CD4-positive, alpha-beta T cell treated with Interferon gamma for 1 hour (primary cell): ENCODE measurements at regions not wholly inside any gene's neighbourhood (a gene's known extent, or its start where the extent isn't known, plus 50 kb on each side); places are given as distances from the start of the nearest gene placed in this dataset.

Source experiments
- DNase-seq: peaks from one replicate; pipeline ENCODE4 v3.0.0-alpha.2; 2020

DNA sequence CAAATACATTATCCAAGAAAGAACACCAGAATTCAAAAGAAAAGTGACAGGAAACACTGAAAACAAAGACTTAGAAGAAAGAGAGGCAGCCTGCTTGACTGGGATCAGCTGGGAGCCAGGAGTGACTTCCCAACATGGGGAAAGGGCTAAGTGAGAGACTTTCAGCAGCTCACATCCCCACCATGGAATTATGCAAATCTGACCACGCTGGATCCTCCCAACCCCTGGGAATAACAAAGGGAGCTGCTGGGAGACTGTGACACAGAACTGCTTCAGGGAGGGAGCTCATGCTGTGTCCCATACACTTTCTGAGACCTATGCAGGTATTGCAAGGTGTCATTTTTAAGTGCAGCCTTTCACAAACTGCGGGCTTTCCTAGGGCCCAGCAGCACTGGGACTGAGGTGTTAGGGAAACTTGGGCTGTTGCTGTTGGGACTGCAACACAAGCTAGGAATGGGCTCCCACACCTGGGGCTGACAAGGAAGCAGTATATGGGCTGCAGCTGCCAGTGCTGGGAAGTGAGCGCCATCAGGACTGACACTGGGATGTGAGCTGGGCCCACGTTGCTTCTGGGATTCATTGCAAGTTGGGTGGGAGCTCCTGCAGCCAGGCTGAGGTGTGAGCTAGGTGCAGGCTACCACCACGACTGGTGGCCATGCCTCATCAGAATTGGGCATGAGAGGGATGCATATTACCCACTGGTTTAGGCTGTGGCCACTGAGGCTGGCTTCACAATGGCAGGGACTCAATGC, 139.1 kb downstream of the KDR start:
- no peak for DNase-seq

DNA sequence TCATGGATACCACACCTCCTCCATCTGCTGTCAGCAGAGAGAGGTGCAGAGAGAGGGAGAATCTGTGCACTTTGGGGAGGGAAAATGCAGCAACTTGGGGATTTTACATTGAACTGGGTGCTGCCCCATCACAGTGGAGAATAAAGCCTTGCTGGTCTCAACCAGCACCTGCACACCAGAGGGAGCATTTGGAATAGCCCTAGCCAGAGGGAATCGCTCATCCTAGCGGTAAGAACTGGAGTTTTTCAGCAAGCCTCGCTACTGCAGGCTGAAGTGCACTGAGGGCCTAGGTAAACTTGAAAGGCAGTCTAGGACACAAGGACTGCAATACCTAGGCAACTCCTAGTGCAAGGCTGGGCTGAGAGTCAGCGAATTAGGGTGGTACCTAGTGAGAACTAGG, 148.7 kb downstream of the KDR start:
- no peak for DNase-seq

DNA sequence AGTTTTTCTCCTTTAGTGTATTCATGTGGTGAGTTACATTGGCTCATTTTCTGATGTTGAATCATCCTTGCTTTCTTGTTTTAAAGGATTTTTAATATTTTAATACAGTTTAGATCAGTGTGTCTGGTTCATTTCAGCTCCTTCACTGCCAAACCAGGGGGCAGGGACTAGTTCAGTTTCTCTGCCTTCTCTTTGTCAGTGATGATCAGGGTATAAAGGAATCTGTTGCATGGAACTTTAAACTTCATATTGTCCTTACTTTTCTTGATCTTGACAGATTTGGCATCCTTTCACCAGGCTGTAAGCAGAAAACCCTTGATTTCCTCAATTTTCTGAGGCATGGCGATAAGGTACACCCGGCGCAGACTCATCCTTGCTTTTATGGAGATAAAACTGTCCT, 149.4 kb downstream of the KDR start:
- no peak for DNase-seq

GRCh38 chr4:54973784-54974183, 151.6 kb downstream of the KDR start:
- no peak for DNase-seq

- DNase-seq: no peak
Observed at GRCh38 chr4:54971474-54971950, 153.9 kb downstream of the KDR start.

DNA sequence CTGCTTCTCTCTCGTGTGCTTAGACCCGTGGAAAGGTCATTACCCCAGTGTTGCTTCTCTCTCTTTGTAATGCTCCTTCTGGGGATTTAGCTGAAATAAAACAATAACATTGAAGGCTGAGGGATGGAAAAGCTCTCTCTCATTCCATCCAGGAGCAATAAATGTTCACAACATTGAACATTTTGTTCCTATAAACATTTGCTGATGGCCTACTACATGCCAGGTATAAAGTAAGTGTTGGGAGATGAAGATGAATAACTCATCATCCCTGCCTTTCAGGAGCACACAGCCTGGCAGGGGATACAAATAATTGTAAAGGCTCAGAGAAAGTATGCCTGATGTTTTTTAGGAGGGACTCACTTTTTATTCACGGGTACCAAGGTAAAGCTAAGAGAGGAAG, 158.1 kb downstream of the KDR start:
- DNase-seq: no peak

GRCh38 chr4:54961357-54961975, 163.9 kb downstream of the KDR start:
- DNase-seq: no peak

DNA sequence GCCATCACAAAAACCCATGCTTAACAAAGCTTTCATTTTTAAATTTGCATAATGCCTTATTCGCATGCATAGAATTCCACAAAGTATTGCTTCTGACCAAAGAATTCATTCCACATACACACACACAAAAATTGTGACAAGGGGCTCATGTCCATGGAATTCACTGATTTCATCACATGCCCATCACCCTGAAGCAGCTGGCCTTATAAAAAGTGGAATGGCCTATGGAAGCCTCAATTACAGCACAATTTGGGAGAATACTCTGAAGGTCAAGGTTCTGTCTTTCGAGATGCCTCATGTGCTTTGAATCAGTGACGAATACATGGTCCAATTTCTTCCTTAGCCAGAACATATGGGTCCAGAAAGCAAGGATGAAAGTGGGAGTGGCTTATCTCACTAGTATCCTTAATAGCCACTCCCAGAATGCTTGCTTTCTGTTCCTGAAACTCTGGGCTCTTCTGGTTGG, 165.7 kb downstream of the KDR start:
- DNase-seq: no peak

DNA sequence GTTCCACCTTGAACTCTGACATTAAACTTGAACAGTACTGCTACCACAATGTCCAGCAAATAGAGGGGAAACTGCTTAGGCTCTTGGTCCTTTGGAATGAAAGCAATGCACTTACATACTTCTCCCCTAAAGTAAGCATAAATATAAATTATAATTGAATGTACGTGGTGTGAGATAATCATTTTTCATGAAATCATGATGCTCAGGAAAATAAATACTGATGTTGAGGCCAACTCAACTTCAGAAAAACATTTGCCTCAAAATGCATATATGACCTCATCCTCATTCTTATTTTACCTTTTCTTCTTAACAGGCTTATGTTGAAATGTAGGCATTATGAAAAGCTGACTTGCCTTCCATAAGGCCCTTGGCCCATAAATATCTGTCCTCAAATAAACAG, 166.3 kb downstream of the KDR start:
- no peak for DNase-seq

DNA sequence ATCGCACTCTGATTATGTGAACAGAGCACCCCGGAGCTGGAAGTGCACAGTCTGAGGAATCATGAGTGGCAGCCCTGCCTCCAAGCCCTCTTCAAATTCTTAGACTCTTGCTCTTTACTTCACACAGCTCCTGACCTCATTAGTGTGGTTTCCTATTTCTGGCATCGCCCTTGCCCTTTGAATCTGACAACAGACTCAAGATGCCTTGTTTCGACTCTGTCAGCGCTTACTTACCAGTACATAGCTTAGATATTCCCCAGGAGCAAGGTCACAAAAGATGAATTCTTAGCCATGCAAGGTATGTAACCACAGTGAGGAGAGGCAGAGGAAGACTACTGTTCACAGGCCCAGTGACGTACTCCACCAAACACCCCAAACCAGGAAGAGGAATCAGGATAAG, 167.2 kb downstream of the KDR start:
- no peak for DNase-seq

- DNase-seq: no peak
Observed at GRCh38 chr4:54954656-54955388, 170.6 kb downstream of the KDR start.

GRCh38 chr4:54946741-54947140, 178.7 kb downstream of the KDR start:
- no peak for DNase-seq

- DNase-seq: no peak
Observed at GRCh38 chr4:54945838-54946237, 179.6 kb downstream of the KDR start.

DNA sequence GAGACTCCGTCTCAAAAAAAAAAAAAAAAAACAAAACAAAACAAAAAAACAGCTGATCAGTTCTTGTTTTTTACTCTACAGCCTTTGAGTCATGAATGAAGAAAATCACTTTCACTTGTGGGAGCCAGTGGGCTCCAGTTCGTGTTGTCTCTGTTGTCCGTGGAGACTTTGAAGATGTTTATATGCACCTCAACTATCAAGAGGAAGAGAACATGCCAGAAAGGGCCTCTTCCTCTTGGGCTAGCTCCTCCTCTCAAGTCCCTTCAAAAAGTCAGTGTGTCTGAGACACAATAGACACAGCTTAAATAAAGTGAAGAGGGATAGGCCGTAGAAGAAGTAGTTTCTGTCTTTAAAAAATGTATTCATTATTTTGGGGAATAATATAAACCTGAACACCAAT, 182.7 kb downstream of the KDR start:
- peak; percentile 67 for DNase-seq

- DNase-seq: peak; percentile 26
Observed at GRCh38 chr4:54941994-54942552, 183.3 kb downstream of the KDR start.

- no peak for DNase-seq
Observed at GRCh38 chr4:54940996-54941865, 184.2 kb downstream of the KDR start.

GRCh38 chr4:54937501-54937900, 187.9 kb downstream of the KDR start:
- no peak for DNase-seq

GRCh38 chr4:54933579-54933978, 191.8 kb downstream of the KDR start:
- DNase-seq: no peak

DNA sequence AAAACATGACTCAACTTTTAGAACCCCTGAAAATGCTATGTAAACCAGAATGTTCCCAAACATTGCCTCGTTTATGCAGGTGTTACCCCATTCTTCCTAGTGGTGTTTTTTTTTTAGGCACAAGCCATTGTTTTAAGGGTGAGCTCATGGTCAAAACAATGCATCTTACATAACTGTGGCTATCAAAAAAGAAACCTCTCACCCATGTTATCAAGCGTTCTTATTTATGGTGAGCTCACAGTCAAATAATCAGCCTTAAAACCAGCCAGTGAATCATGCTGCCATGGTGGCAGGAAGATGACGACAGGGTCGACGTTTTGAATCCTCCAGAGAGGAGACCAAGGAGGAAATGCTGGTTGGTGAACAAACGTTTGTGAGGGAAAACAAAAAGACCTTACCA, 195.2 kb downstream of the KDR start:
- no peak for DNase-seq

- DNase-seq: no peak
Observed at GRCh38 chr4:54929459-54929858, 195.9 kb downstream of the KDR start.

DNA sequence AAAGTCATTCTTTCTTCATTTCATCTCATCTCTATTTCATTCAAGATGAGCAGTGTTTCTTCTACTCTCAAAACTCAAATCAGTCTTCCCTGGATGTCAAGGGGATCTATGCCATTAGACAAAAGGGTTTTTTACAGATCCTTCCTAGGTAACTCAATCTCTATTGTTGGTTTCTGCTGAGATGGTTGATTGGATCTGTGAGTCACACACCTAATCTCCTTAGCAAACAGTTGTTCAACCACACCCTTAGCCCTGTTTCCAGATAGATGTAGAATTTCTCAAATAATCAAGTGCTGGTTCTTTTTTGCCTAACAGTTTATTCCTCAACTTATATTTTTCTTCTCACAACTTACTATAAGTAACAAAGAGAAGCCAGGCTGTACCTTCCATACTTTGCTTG, 200.5 kb downstream of the KDR start:
- DNase-seq: no peak

DNA sequence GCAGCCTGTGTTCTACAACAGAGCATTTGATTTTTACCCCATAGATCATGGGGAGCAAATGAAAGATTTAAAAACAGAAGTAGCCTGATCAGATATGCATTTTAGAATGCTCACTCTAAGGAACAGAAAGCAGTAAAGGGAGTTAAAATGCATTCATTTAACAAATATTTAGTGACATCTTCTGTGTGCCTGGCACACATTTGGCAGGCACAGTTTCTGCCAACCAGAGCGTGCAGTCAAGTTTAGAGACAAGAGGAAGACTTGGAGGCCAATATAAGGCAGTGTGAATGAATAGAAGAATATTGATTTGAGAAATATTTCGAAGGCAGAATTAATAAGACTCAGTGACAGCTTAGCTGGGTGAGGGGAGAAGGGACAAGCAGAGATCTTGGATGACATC, 210.1 kb downstream of the KDR start:
- no peak for DNase-seq

GRCh38 chr4:54914781-54915180, 210.6 kb downstream of the KDR start:
- no peak for DNase-seq
